Breast epithelium (tissue), 4 donors: ENCODE measurements at regions not wholly inside any gene's neighbourhood (a gene's known extent, or its start where the extent isn't known, plus 50 kb on each side); places are given as distances from the start of the nearest gene placed in this dataset.

Experiments used
- DNase-seq, 2 donors: peaks; one replicate each; pipeline ENCODE4 v3.0.0-alpha.2; 2019; ENCODE audit warnings: low spot score in 2 of 2
- H3K27ac ChIP-seq, 2 donors: fragments of 200-600 bp; sonication (generic) in 1 of 2; one replicate each; pipeline ENCODE4 v1.5.1; 2016 to 2019; ENCODE audit warnings: mild to moderate bottlenecking in 1 of 2
- H3K27me3 ChIP-seq, 2 donors: fragments of 200-600 bp; sonication (generic) in 1 of 2; one replicate each; pipeline versions ENCODE4 v1.5.1 to v1.6.0; 2017 to 2019; ENCODE audit warnings: control low read depth in 1 of 2, mild to moderate bottlenecking in 1 of 2
- H3K36me3 ChIP-seq: fragments of 200-600 bp; one replicate; pipeline ENCODE4 v1.5.1; 2019
- H3K4me1 ChIP-seq, 2 donors: fragments of 200-600 bp; sonication (generic); one replicate each; pipeline ENCODE4 v1.5.1; 2016 to 2019; ENCODE audit warnings: control low read depth in 1 of 2
- H3K4me3 ChIP-seq, 3 donors: fragments of 200-600 bp; sonication (generic); 1 replicate in 2 of 3; 2 replicates in 1 of 3; pipeline ENCODE4 v1.5.1; 2016 to 2019; ENCODE audit warnings: mild to moderate bottlenecking in 3 of 3, moderate library complexity in 2 of 3
- H3K9me3 ChIP-seq, 2 donors: fragments of 200-600 bp; sonication (generic) in 1 of 2; one replicate each; pipeline ENCODE4 v1.5.1; 2016 to 2019; ENCODE audit warnings: control low read depth in 1 of 2
- POLR2A ChIP-seq: fragments of 450-650 bp; IDR thresholded peaks from one replicate; pipeline ENCODE4 v1.6.1; 2016; ENCODE audit warnings: antibody characterized with exemption, mild to moderate bottlenecking, moderate library complexity
- POLR2AphosphoS5 ChIP-seq, 3 donors: sonication (generic); formaldehyde crosslinking; IDR thresholded peaks; one replicate each; pipeline ENCODE4 v1.6.1; 2017; ENCODE audit warnings: antibody characterized with exemption in 3 of 3
- intact Hi-C: fragments of 100-400 bp; cut with DNase I; formaldehyde crosslinking; loops from one replicate; pipeline ENCODE4 v1.15.1; 2023; ENCODE audit warnings: low total_unique reads
- TF ChIP-seq, protein P1 (sequence below), 3 donors: fragments of 450-650 bp; IDR thresholded peaks; one replicate each; pipeline ENCODE4 v1.5.1; 2016 to 2017; ENCODE audit warnings: antibody characterized with exemption in 3 of 3, mild to moderate bottlenecking in 3 of 3, moderate library complexity in 3 of 3

DNA sequence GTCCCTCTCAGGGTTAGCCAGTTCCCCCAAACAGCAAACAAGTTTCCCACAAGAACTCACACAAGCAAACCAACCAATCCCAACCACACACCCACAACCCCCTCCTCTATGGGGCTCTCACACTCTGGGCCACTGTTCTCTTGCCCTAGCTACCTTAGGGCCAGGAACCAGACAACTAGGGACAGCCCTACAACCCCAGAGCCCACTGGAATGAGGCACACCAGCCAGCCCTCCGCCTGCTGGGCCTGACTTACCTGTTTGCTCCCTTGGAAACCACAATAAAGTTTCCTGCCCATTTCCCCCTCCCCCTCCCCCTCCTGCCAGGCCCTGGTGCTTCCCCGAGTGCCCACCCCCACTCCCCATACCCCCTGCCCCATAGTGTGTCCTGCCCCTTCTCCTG, 132.6 kb downstream of the WDR11 start:
- no peak overlapping the region for H3K27ac ChIP-seq
- no peaks in the 10 kb centered on the region for H3K4me1 ChIP-seq
- TF ChIP-seq POLR2A = no peak
- TF ChIP-seq, protein P1, sequence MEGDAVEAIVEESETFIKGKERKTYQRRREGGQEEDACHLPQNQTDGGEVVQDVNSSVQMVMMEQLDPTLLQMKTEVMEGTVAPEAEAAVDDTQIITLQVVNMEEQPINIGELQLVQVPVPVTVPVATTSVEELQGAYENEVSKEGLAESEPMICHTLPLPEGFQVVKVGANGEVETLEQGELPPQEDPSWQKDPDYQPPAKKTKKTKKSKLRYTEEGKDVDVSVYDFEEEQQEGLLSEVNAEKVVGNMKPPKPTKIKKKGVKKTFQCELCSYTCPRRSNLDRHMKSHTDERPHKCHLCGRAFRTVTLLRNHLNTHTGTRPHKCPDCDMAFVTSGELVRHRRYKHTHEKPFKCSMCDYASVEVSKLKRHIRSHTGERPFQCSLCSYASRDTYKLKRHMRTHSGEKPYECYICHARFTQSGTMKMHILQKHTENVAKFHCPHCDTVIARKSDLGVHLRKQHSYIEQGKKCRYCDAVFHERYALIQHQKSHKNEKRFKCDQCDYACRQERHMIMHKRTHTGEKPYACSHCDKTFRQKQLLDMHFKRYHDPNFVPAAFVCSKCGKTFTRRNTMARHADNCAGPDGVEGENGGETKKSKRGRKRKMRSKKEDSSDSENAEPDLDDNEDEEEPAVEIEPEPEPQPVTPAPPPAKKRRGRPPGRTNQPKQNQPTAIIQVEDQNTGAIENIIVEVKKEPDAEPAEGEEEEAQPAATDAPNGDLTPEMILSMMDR (IDR thresholded peaks at IDR 0.05) = no peak
- no peak for TF ChIP-seq POLR2AphosphoS5 (IDR thresholded peaks at IDR 0.05)
- H3K36me3 ChIP-seq = no peaks in the 10 kb centered on the region
- intact Hi-C loops = no loop called here
- peaks cover 6 to 8% of the 10 kb centered on the region in 2 donors for H3K9me3 ChIP-seq
- no peak overlapping the region for H3K4me3 ChIP-seq
- DNase-seq = no peak
- peaks cover 0 to 7% of the 10 kb centered on the region in 2 donors for H3K27me3 ChIP-seq

DNA sequence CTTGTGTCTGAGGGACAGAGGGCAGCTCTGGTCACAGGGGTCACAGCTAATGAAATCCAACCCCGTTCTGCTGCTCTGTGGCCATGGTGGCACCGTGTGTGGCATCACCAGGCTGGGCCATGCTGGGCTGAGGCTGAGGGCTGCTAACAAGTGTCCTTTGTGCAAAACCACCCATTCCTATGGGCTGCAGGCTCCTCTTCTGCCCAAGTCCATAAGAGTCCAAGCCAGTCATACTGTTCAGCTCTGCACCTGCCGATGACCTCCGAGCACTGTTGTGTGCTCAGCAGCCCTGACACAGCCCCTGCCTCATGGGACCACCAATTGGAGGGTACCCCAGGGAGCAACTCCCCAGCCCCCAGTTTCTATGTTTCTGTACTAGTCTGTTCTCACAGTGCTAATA, 133.1 kb downstream of the WDR11 start:
- no peaks in the 10 kb centered on the region for H3K36me3 ChIP-seq
- H3K27me3 ChIP-seq = peaks cover 0 to 3% of the 10 kb centered on the region in 2 donors
- peaks cover 11 to 13% of the 10 kb centered on the region in 2 donors for H3K9me3 ChIP-seq
- no peak overlapping the region for H3K27ac ChIP-seq
- H3K4me3 ChIP-seq = no peak overlapping the region
- intact Hi-C loops = no loop called here
- TF ChIP-seq POLR2A (no peak), POLR2AphosphoS5 (IDR thresholded peaks at IDR 0.05) (no peak)
- TF ChIP-seq, protein P1 (IDR thresholded peaks at IDR 0.05) = no peak
- no peaks in the 10 kb centered on the region for H3K4me1 ChIP-seq
- no peak for DNase-seq

DNA sequence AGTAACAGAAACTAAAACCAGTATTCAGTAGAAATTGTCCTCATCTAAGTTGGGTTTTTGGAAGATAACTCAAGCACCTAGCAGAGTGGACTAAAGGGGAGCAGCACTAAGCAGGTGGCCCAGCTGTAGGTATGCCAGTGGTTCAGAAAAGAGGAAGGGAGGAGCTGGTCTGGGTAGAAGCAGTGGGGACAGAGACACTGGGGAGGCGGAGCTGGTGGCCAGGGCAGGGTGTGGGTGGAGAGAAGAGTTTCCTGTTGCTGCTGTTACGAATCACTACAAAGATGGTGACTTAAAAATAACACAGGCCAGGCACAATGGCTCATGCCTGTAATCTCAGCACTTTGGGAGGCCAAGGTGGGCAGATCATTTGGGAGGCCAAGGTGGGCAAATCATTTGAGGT, 136.2 kb downstream of the WDR11 start:
- DNase-seq = no peak
- H3K9me3 ChIP-seq = peaks cover 22 to 25% of the 10 kb centered on the region in 2 donors
- no peak overlapping the region for H3K4me3 ChIP-seq
- no peak overlapping the region for H3K27ac ChIP-seq
- TF ChIP-seq, protein P1 (IDR thresholded peaks at IDR 0.05) = no peak
- TF ChIP-seq POLR2AphosphoS5 (IDR thresholded peaks at IDR 0.05) (no peak), POLR2A (no peak)
- no peaks in the 10 kb centered on the region for H3K27me3 ChIP-seq
- H3K36me3 ChIP-seq = no peaks in the 10 kb centered on the region
- H3K4me1 ChIP-seq = no peaks in the 10 kb centered on the region
- intact Hi-C loops = no loop called here

GRCh38 chr10:120988751-120989150, 137.6 kb downstream of the WDR11 start:
- no peak for DNase-seq
- peaks cover 25 to 28% of the 10 kb centered on the region in 2 donors for H3K9me3 ChIP-seq
- no peak overlapping the region for H3K4me3 ChIP-seq
- no peaks in the 10 kb centered on the region for H3K36me3 ChIP-seq
- H3K4me1 ChIP-seq = no peaks in the 10 kb centered on the region
- no peak for TF ChIP-seq POLR2A
- TF ChIP-seq POLR2AphosphoS5 (IDR thresholded peaks at IDR 0.05) = no peak
- TF ChIP-seq, protein P1 (IDR thresholded peaks at IDR 0.05) = no peak
- no peaks in the 10 kb centered on the region for H3K27me3 ChIP-seq
- no peak overlapping the region for H3K27ac ChIP-seq
- intact Hi-C loops = no loop called here

DNA sequence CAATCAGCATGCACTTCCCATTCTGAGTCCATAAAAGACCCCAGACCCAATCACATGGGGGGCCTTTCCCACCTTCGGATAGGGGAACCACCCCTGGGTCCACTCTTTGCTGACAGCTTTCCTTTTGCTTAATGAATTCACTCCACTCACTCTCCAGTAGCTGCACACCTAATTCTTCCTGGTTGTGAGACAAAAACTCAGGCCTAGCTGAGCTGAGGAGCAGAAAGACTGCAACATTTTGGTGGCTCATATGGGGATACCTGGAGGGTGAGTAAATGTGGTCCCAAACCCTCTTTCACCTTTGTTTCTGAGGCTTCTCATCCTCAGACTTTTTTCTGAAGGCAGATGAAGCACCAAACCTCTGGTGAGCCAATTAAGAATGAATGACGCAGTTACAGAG, 138.1 kb downstream of the WDR11 start:
- H3K4me1 ChIP-seq = no peaks in the 10 kb centered on the region
- intact Hi-C loops = no loop called here

More for the DNA sequence above, 138.1 kb downstream of the WDR11 start:
- Histone ChIP-seq H3K36me3 (no peaks in the 10 kb centered on the region), H3K4me3 (no peak overlapping the region), H3K27me3 (no peaks in the 10 kb centered on the region), H3K27ac (no peak overlapping the region), H3K9me3 (peaks cover 25 to 33% of the 10 kb centered on the region in 2 donors)
- DNase-seq = no peak
- TF ChIP-seq POLR2A (no peak), POLR2AphosphoS5 (IDR thresholded peaks at IDR 0.05) (no peak)
- TF ChIP-seq, protein P1 (IDR thresholded peaks at IDR 0.05) = no peak
